GM21737 (cell line): ENCODE measurements at regions not wholly inside any gene's neighbourhood (a gene's known extent, or its start where the extent isn't known, plus 50 kb on each side); places are given as distances from the start of the nearest gene placed in this dataset.

Experiments used
- ATAC-seq: cut with Tn5 transposase; IDR thresholded peaks from one replicate; pipeline ENCODE4 v1.9.1; 2021; ENCODE audit warnings: mild to moderate bottlenecking, moderate library complexity; ENCODE audit not compliant: unreplicated experiment

GRCh38 chr4:138671606-138672084 is 343.9 kb upstream of the NOCT start:
- no peak for ATAC-seq

GRCh38 chr4:138671106-138671505 is 344.5 kb upstream of the NOCT start:
- no peak for ATAC-seq

- no peak for ATAC-seq
Measured at GRCh38 chr4:138670681-138671080, 344.9 kb upstream of the NOCT start.

DNA sequence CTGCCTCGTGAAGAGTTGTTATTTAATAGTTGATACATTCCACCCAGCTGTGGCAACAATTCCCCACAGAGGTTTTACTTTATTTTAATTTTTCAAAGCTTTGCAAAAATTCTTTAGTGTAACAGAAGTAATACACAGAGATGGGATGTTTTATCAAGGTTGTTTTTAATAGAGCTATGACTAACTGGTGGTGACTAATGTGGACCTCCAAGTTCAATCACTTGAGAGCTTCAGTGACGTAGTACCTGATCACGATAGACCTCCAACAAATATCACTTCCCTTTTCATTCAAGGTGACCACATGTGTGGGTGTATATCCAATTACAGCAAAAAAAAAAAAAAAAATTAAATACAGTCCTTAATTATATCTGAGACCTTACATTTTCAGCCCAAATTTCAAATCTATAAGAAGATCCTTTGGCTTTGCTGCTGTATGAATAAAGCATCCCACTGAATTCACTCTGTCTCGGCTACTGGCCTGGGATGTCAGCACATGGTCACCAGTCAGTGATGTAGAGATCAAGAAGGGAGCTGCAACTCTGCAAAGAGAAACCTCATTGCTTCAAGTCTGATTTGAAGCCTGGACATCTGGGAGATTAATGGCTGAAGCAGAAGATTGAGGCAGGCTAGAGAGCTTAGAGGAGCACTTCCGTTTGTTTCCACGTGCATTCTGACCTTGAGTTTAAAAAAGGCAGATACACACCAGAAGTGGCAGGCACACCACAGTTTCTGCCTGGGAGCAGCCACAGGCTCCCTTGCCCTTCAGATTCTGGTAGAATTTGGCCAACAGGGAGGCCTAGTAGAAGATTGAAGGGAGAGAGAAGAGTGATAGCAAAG is 345.9 kb upstream of the NOCT start:
- ATAC-seq: no peak

- no peak for ATAC-seq
Measured at GRCh38 chr4:138668309-138668708, 347.3 kb upstream of the NOCT start.

DNA sequence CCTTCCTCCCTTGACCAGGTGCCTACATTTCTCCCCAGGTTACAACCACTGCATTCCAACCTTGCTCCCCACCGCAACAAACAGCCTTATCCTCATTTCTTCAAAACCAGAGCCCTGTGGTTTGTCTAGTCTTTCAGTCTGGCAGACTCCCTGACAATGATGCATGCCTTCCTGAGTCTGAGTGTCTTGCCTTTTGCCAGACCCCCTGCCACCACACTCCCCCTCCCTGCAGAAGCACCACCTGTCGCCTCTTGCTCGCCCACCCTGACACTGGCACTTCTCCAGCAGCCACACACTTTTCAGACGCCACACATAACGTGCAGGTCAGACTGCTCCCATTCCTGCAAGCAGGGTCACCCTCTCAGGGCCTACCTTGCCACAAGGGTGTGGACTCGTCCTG is 349.2 kb upstream of the NOCT start:
- no peak for ATAC-seq

GRCh38 chr4:138665851-138666250 is 349.7 kb upstream of the NOCT start:
- ATAC-seq: no peak

DNA sequence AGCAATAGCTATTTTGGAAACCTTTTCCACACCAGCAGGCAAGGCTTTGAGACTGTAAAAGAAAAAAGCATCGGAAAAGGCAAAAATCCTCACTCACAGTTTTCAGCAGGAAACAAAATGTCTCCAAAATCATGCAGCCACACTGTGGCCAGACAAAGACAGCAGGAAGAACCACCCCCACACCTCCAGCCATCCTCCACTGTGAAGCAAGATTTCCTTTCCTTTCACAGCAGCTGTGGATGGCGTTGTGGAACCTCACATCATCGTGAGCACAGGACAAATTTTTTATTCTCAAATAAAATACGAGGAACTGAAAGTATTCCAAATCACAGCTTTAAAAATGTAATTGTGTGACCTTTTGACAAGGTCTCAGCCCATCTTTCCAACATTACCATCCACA is 351.7 kb upstream of the NOCT start:
- no peak for ATAC-seq

GRCh38 chr4:138659812-138660316 is 355.7 kb upstream of the NOCT start:
- ATAC-seq: no peak

GRCh38 chr4:138659037-138659811 is 356.4 kb upstream of the NOCT start:
- no peak for ATAC-seq

DNA sequence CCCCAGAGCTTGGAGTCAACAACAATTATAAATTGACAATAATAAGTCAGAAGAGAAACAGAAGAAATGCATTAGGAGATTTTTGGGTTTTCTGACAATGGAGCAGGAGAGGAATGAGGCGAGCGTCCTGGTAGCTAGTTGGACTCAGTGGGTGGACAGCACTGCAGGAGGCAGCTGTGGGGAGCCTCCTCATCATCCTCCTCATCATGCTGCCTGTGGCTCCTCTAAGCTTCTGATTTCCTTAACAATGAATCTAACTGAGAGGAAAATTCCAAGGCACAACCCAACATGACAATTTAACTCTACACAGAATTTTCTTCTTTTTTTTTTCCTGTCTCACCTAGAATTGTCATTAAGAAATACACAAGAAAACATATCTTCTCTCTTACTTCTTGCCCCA is 357.1 kb upstream of the NOCT start:
- no peak for ATAC-seq

DNA sequence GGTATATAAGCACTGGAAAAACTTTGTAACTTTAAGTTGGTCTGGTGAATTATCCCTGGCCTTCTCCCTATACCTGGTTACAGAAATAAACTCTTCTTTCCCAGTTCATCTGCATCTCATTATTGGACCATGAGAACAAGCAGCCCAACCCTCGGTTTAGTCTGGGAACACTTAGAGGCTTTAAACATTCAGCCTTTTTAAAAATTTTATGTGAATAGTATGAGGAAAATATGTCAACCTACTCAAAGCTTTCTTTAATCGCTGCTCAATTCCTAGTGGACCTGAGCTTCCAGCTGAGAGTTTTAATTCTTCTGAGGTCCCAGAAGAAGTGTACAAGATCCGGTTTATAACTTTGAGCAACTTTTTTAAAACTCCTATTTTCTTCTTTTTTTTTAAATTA is 358.6 kb upstream of the NOCT start:
- ATAC-seq: no peak

- ATAC-seq: no peak
Measured at GRCh38 chr4:138655985-138656384, 359.6 kb upstream of the NOCT start.

DNA sequence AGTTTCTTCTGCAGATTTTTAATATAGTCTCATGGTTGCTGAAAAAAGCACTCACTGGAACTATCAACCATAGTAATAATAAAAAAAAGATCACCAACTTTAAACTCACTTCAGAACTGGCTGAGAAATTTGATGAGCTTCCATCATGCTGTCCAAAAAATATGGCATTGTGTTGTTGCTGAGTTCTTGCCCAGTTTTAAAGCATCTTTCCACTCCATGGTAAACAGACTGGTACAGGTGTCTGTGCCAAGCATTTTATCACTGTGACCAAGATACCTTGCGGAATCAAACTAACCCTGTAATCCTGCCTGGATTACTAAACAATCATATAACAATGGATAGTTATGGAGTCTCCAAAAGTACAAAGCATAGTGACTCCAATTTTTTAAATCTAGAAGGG is 360.3 kb upstream of the NOCT start:
- no peak for ATAC-seq

DNA sequence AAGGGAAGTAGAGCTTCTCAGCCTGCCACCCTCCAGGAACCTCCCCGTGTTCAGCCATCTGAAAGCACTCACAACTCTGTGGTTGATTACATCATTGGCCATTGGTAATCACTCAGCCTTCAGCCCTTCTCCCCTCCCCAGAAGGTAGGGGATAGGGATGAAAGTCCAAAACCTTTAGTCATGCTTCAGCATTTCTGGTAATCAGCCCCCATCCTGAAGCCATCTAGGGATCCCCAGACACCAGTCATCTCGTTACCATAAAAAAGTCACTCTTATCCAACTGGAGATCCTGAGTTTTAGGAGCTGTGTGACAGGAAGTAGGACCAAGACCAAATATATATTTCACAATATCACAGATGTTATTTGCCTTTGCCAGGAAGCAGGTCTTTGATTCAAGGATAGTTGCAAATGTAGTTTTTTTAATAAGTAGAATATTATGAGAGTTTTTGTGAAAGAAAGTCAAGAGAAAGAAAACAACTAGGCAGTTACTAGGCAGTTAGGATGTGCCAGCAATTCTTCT is 364.6 kb upstream of the NOCT start:
- no peak for ATAC-seq

GRCh38 chr4:138650495-138650894 is 365.1 kb upstream of the NOCT start:
- no peak for ATAC-seq

DNA sequence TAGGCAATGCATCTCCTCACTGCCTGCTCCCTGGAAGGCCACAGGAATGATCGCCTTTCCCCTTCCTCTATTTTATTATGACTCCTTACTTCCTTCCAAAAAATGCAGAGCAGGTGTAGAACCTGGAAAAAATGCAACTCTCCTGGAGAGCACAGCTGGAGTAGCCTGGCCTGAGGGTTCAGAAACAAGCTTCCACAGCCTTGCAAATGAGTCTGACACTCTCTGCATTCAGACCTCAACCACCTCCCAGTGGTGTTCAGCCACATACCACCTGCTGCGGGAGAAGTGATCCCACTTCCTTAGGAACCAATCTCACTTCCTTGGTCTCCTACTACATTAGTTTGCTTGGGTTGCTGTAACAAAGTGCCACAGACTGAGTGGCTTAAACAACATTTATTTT is 368.1 kb upstream of the NOCT start:
- ATAC-seq: no peak

DNA sequence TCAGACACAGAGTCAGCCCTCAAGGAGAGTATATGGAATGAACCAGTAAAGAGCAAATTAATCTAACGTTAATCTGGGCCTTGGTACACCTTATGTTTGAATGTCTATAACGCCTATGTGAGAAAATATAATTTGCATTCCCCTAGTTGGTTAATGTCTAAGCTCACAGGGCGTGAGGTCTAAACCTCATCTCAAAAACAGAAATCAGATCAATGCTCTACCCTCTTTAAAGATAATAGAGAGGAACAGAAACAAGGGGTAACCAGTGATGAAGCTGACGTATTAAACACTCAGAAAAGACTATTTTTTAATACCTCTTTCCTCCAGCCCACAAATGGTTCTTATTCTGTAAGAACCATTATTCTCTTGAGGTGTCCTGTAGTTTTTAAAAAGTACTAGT is 369.2 kb upstream of the NOCT start:
- ATAC-seq: no peak

GRCh38 chr4:138645289-138645688 is 370.3 kb upstream of the NOCT start:
- ATAC-seq: no peak

- no peak for ATAC-seq
Measured at GRCh38 chr4:138644322-138644721, 371.3 kb upstream of the NOCT start.

DNA sequence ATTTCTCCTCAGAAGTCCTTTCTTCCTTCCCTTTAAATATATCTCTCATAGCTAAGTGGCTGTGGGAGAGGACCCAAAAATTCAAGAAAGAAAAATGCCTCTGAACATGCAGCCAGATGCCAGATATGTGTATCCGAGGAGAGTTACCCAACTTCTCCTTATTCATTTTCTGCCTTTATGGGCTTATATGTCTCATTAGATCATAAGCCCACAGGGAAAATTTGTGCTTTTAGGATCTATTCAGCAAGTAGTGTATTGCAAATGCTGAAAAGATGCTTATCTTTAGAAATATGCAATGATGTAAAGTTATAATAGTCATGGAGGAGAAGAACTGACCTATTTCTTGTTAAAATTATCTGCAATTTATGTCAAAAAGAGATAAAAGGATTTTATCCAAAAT is 371.8 kb upstream of the NOCT start:
- no peak for ATAC-seq
